ENCODE measurements at regions not wholly inside any gene's neighbourhood (a gene's known extent, or its start where the extent isn't known, plus 50 kb on each side); places are given as distances from the start of the nearest gene placed in this dataset.
"Not testable (repeated sequence)": the region's sequence is repeated elsewhere in the genome, so short reads cannot be mapped to it uniquely, and the experiment has no call there.

GRCh38 chr4:173963523-173963922, 319.9 kb downstream of the FBXO8 start:
- H3K9me1 ChIP-seq (ENCODE audit: control insufficient read depth, insufficient read depth, low read length); BruUV-seq (replicated peaks); H3K36me3 ChIP-seq (ENCODE audit: control insufficient read depth, insufficient read depth, low read length); CTCF ChIA-PET (ENCODE audit: low intra/inter-chr PET ratio); H3K9ac ChIP-seq (ENCODE audit: insufficient read depth in 1 of 2, low read depth in 2 of 2, low read length in 2 of 2); in situ Hi-C loops (cut with MboI); intact Hi-C loops (cut with micrococcal nuclease); POLR2A ChIA-PET; H3K4me2 ChIP-seq (ENCODE audit: insufficient read depth, low read length); ATAC-seq; H3K27ac ChIP-seq (ENCODE audit: extremely low read depth, low read depth, low read length); DNase-seq (ENCODE audit: extremely low read depth in 1 of 4, low spot score in 3 of 4); H3K4me3 ChIP-seq; H4K20me1 ChIP-seq (replicated peaks; ENCODE audit: control insufficient read depth, insufficient read depth, low read length); H3K9me3 ChIP-seq (replicated peaks; ENCODE audit: control insufficient read depth, insufficient read depth, low read depth, low read length); H3K4me1 ChIP-seq (replicated peaks in 1 of 2; ENCODE audit: control insufficient read depth in 2 of 2, insufficient read depth in 2 of 2, low read length in 2 of 2); H3K27me3 ChIP-seq (ENCODE audit: control insufficient read depth in 2 of 2, insufficient read depth in 2 of 2, low read length in 2 of 2); H2AFZ ChIP-seq (ENCODE audit: low read depth, low read length); H3K79me2 ChIP-seq (ENCODE audit: control insufficient read depth, insufficient read depth, low read length); FAIRE-seq: not testable (repeated sequence)
- WGBS (ENCODE audit: insufficient coverage, low coverage, missing lambda C conversion rate) = 0% methylated on average over 2 of the region's 4 CpGs

- Histone ChIP-seq H3K4me1 (replicated peaks in 1 of 2; ENCODE audit: control insufficient read depth in 2 of 2, insufficient read depth in 2 of 2, low read length in 2 of 2) (no peaks in the 10 kb centered on the region), H3K27me3 (ENCODE audit: control insufficient read depth in 2 of 2, insufficient read depth in 2 of 2, low read length in 2 of 2) (no peaks in the 10 kb centered on the region; a peak in 1 of 5 replicates), H3K4me2 (ENCODE audit: insufficient read depth, low read length) (no peak overlapping the region), H3K9me3 (replicated peaks; ENCODE audit: control insufficient read depth, insufficient read depth, low read depth, low read length) (no peaks in the 10 kb centered on the region), H3K9me1 (ENCODE audit: control insufficient read depth, insufficient read depth, low read length) (no peaks in the 10 kb centered on the region), H3K36me3 (ENCODE audit: control insufficient read depth, insufficient read depth, low read length) (no peaks in the 10 kb centered on the region), H4K20me1 (replicated peaks; ENCODE audit: control insufficient read depth, insufficient read depth, low read length) (no peaks in the 10 kb centered on the region), H3K79me2 (ENCODE audit: control insufficient read depth, insufficient read depth, low read length) (no peaks in the 10 kb centered on the region), H3K4me3 (no peak overlapping the region), H3K9ac (ENCODE audit: insufficient read depth in 1 of 2, low read depth in 2 of 2, low read length in 2 of 2) (no peak overlapping the region), H2AFZ (ENCODE audit: low read depth, low read length) (no peak overlapping the region), H3K27ac (ENCODE audit: extremely low read depth, low read depth, low read length) (no peak overlapping the region)
- CTCF ChIA-PET (ENCODE audit: low intra/inter-chr PET ratio) = no interaction called here
- no peak for DNase-seq (ENCODE audit: extremely low read depth in 1 of 4, low spot score in 3 of 4)
- POLR2A ChIA-PET = no interaction called here
- TF ChIP-seq ESRRB (CRISPR knock-in tag; IDR thresholded peaks at IDR 0.05; ENCODE audit: borderline replicate concordance) = no peak
- intact Hi-C loops (cut with micrococcal nuclease) = no loop called here
- 2% methylated on average over 5 of the region's 5 CpGs for WGBS (ENCODE audit: insufficient coverage, low coverage, missing lambda C conversion rate)
- no TSS peak for BruUV-seq (replicated peaks)
- in situ Hi-C loops (cut with MboI) = no loop called here
- no peak for ATAC-seq
- FAIRE-seq = no peak
These were observed 323.1 kb downstream of the FBXO8 start for GRCh38 chr4:173960398-173960797.

Measured in K562 (cell line).